Mucosa of descending colon (tissue), 3 donors: ENCODE measurements at regions not wholly inside any gene's neighbourhood (a gene's known extent, or its start where the extent isn't known, plus 50 kb on each side); places are given as distances from the start of the nearest gene placed in this dataset.
"Not testable (repeated sequence)": the region's sequence is repeated elsewhere in the genome, so short reads cannot be mapped to it uniquely, and the experiment has no call there.

Experiments
- ATAC-seq: fragments of 200-7000 bp; cut with Tn5 transposase; one replicate; pipeline ENCODE4 v1.9.1; 2020; ENCODE audit warnings: mild to moderate bottlenecking, moderate library complexity
- DNase-seq, 3 donors: peaks; one replicate each; pipeline ENCODE4 v3.0.0-alpha.2; 2020
- H3K36me3 ChIP-seq: fragments of 200-600 bp; one replicate; pipeline ENCODE4 v1.8.0; 2021; ENCODE audit warnings: low read depth, mild to moderate bottlenecking
- H3K4me1 ChIP-seq: fragments of 200-600 bp; one replicate; pipeline ENCODE4 v1.8.0; 2021; ENCODE audit warnings: low read depth, mild to moderate bottlenecking
- H3K4me3 ChIP-seq: fragments of 200-600 bp; one replicate; pipeline ENCODE4 v1.8.0; 2021; ENCODE audit warnings: mild to moderate bottlenecking
- H3K9me3 ChIP-seq: fragments of 200-600 bp; one replicate; pipeline ENCODE4 v1.8.0; 2021; ENCODE audit warnings: mild to moderate bottlenecking
- intact Hi-C, 2 donors: fragments of 100-400 bp; cut with DNase I in 1 of 2; cut with micrococcal nuclease in 1 of 2; formaldehyde crosslinking; loops; one replicate each; pipeline versions ENCODE4 v1.11.0 to v1.11.1; 2022; cut with DNase I, micrococcal nuclease
- TF ChIP-seq, protein P1 (sequence below): fragments of 200-600 bp; IDR thresholded peaks from one replicate; pipeline ENCODE4 v1.8.0; 2022; ENCODE audit warnings: antibody characterized with exemption, mild to moderate bottlenecking
- donor health status: DM: no; HTN: no; CAD: no; lungs with moderate emphysema.
- donor health status: DM: no; HTN: no; CAD: no.
- donor health status: DM: no; HTN: yes; CAD: no.

DNA sequence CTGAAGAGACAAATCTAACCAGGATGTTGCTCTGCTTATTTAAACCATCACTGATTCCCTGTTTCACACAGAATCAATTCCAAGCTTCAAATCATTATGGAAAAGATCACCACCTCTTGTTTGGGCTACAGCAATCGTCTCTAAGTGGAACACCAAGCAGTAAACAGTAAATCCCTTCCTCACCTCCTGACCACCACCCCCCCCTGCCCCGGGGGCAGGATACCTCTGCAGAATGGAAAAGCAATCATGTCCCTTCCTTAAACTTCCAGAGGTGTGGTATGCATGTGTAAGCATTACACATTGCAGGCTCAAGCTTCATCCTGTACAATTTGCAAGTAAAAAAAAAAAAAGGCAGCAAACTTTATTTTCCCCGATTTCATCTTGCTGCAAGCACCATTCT lies 373.8 kb downstream of the NPIPA8 start:
- intact Hi-C loops: no loop called here
- Histone ChIP-seq H3K4me1 (no peaks in the 10 kb centered on the region), H3K36me3 (no peaks in the 10 kb centered on the region), H3K4me3 (no peak overlapping the region), H3K9me3 (no peaks in the 10 kb centered on the region)
- ATAC-seq: no peak
- DNase-seq: no peak
- TF ChIP-seq, protein P1, sequence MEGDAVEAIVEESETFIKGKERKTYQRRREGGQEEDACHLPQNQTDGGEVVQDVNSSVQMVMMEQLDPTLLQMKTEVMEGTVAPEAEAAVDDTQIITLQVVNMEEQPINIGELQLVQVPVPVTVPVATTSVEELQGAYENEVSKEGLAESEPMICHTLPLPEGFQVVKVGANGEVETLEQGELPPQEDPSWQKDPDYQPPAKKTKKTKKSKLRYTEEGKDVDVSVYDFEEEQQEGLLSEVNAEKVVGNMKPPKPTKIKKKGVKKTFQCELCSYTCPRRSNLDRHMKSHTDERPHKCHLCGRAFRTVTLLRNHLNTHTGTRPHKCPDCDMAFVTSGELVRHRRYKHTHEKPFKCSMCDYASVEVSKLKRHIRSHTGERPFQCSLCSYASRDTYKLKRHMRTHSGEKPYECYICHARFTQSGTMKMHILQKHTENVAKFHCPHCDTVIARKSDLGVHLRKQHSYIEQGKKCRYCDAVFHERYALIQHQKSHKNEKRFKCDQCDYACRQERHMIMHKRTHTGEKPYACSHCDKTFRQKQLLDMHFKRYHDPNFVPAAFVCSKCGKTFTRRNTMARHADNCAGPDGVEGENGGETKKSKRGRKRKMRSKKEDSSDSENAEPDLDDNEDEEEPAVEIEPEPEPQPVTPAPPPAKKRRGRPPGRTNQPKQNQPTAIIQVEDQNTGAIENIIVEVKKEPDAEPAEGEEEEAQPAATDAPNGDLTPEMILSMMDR: no peak

DNA sequence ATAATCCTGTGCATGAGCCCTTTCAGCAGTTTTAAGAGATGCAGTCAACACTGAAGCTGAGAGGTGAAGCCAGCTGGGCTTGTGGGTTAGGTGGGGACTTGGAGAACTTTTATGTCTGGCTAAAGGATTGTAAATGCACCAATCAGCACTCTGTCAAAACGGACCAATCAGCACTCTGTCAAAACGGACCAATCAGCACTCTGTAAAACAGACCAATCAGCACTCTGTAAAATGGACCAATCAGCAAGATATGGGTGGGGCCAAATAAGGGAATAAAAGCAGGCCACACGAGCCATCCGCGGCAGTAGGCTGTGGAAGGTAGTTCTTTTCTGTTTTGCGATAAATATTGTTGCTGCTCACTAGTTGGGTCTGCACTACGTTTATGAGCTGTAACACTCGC lies 374.7 kb downstream of the NPIPA8 start:
- H3K4me1 ChIP-seq, intact Hi-C loops, DNase-seq, H3K36me3 ChIP-seq, H3K4me3 ChIP-seq, H3K9me3 ChIP-seq, ATAC-seq: not testable (repeated sequence)

DNA sequence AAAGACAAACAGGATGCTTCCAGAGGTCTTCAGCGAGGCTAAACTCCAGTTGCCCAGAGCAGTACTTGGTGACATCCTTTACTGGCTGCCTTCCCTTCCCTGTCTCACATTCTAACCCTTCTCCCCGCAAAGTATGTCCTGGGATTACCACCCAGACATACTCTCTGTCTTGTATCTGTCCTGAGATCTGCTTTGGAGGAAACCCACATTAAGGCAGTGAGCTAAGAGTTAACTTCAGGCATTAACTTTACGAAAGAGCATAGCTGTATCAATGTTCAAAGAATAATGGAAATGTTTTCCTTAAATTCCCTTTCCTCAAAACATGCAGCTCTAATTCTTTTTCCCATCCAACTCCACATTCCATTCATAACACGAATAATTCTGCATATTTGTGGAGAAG lies 385.2 kb downstream of the NPIPA8 start:
- TF ChIP-seq, protein P1: no peak
- DNase-seq: no peak
- no peak for ATAC-seq
- intact Hi-C loops: no loop called here
- Histone ChIP-seq H3K4me3 (no peak overlapping the region), H3K9me3 (no peaks in the 10 kb centered on the region), H3K4me1 (no peaks in the 10 kb centered on the region), H3K36me3 (no peaks in the 10 kb centered on the region)

DNA sequence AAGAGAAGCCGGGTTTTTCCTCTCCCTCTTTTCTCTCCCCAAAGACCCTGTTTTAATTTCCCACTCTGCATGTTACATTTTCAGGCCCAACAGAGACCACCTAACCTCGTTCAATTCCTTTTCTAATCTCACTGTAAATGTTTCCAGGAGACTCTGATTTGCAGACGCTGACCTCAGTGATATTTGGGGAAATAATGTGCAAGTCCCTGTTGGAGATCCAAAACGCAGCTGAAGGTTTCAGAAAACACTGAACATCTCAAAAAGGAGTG lies 386.6 kb downstream of the NPIPA8 start:
- DNase-seq (no peak), ATAC-seq (no peak)
- TF ChIP-seq, protein P1: no peak
- intact Hi-C loops: no loop called here
- H3K4me3 ChIP-seq: no peak overlapping the region
- H3K9me3 ChIP-seq: no peaks in the 10 kb centered on the region
- no peaks in the 10 kb centered on the region for H3K4me1 ChIP-seq
- H3K36me3 ChIP-seq: no peaks in the 10 kb centered on the region

DNA sequence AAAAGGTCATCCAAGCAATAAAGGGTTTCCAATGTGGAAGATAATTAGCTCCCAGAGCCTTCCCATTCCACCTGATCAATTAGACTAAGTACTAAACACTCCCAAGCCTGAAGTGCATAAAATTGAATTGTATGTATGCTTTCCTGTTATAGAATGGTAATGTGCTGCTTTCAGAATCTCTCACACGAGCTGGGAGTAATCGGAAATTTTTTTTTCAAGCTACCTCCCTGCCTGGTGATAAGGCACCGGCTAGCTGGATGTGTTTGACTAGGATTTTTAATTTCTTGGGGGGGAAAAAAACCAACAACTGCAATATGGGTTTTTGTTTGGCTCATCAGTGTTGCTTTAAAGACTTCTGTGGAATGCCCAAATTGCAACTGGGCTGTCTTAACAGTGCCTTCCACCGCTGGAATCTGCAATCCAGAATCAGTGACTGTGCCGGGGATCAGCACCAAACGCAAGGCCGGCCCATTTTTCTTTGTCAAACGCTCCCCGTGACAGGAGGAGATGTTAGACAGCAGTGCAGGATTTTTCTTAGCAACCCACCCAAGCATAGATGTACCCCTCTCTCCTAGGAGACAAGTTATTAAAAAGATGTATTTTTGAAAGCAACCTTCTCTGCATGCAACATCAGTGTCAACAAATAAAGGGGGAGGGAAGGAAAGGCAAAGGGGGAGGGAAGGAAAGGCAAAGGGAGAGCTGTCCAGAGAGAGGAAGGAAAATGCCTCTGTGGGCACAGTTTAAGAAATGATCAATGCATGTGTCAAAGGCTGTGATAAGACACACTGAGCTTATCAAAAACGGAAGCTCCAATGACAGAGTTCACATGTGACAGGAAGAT lies 387.2 kb downstream of the NPIPA8 start:
- TF ChIP-seq, protein P1: no peak
- intact Hi-C loops: no loop called here
- Histone ChIP-seq H3K9me3 (no peaks in the 10 kb centered on the region), H3K36me3 (no peaks in the 10 kb centered on the region), H3K4me3 (no peak overlapping the region), H3K4me1 (no peaks in the 10 kb centered on the region)
- no peak for DNase-seq
- ATAC-seq: no peak

DNA sequence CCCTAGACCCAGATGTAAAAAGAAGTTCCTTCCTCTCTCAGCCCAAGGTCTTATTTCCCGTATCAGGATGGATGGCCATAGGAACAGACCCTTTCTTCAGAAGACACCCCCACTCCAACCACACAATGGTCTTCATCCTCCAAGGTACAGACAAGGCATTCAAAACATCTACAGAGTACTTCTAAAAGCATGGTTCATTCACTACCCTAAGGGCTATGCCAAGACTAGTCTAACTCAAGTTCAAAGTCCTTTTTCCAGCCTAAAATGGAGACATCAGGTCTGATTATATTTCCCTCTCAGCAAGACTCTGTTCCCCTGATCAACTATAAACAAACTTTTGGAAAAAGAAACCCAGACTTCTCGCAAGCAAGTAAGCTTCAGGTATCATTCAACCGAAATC lies 388.9 kb downstream of the NPIPA8 start:
- intact Hi-C loops: no loop called here
- ATAC-seq (no peak), DNase-seq (no peak)
- Histone ChIP-seq H3K9me3 (no peaks in the 10 kb centered on the region), H3K36me3 (no peaks in the 10 kb centered on the region), H3K4me1 (no peaks in the 10 kb centered on the region), H3K4me3 (no peak overlapping the region)
- TF ChIP-seq, protein P1: no peak
